HG03108 (cell line): ENCODE measurements at regions not wholly inside any gene's neighbourhood (a gene's known extent, or its start where the extent isn't known, plus 50 kb on each side); places are given as distances from the start of the nearest gene placed in this dataset.
"Not testable (repeated sequence)": the region's sequence is repeated elsewhere in the genome, so short reads cannot be mapped to it uniquely, and the experiment has no call there.

Experiments used
- ATAC-seq: cut with Tn5 transposase; IDR thresholded peaks from one replicate; pipeline ENCODE4 v1.9.1; 2021; ENCODE audit warnings: moderate library complexity; ENCODE audit not compliant: unreplicated experiment

DNA sequence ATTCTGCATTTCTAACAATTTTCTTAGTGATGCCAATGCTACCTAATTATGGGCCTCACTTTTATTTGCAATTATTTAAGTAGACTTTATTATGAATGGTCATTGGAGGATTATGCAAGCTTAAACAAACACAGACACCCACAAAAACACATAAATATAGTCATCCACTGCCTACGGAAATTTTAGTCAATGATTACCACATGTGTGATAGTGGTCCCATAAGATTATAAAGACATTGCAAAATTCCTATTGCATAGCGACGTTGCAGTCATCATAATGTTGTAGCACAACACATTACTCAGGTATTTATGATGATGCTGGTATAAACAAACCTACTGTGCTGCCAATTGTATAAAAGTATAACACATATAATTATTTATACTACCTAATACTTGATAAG lies 247.8 kb upstream of the ALCAM start:
- no peak for ATAC-seq

DNA sequence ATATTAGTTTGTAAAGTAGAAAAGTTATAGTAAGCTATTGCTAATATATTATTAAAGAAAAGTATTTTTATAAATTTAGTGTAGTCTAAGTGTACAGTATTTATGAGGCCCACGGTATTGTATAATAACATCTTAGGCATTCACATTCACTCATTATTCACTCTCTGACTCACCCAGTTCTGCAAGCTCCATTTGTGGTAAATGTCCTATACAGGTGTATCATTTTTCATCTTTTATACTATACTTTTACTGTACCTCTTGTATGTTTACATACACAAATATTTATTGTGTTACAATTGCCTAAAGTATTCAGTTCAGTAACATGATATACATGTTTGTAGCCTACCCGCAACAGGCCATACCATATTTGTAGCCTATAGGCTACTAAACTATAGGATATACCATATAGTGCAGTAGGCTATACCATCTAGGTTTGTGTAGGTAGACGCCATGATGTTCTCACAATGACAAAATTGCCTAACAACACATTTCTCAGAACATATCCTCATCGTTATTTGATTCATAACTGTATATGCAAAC lies 246.8 kb upstream of the ALCAM start:
- ATAC-seq, result no peak

DNA sequence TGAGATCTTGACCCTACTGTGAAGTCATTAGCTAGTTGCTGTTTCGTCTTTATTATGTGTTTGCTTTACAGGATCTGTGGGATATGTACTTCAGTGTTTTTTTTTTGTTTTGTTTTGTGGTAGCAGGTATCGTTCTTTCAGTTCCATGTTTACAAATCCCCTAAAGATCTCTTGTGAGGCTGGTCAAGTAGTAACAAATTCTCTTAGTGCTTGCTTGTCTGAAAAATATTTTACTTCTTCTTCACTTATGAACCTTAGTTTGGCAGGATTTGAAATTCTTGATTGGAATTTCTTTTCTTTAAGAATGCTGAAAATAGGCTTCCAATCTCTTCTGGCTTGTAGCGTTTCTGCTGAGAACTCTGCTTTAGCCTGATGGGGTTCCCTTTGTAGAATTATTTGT lies 235.8 kb upstream of the ALCAM start:
- no peak for ATAC-seq

DNA sequence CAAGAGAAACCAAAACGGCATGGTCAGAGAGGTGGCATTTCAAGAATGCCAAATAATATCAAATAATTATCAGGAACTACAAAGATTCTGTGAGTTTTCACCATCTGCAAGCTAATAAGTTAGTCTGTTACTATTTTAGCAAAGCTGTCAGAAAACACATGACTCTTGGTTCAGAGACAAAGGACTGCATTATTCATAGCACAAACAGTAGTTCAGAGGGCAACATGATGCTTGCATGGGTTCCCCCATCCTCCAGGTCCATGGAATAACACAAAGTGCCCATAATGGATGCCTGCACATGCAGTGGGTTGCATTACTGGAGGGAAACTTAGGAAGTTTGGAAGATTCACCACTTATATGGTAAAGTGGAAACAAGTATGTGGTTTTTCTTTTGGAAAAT lies 228.8 kb upstream of the ALCAM start:
- ATAC-seq, result no peak

DNA sequence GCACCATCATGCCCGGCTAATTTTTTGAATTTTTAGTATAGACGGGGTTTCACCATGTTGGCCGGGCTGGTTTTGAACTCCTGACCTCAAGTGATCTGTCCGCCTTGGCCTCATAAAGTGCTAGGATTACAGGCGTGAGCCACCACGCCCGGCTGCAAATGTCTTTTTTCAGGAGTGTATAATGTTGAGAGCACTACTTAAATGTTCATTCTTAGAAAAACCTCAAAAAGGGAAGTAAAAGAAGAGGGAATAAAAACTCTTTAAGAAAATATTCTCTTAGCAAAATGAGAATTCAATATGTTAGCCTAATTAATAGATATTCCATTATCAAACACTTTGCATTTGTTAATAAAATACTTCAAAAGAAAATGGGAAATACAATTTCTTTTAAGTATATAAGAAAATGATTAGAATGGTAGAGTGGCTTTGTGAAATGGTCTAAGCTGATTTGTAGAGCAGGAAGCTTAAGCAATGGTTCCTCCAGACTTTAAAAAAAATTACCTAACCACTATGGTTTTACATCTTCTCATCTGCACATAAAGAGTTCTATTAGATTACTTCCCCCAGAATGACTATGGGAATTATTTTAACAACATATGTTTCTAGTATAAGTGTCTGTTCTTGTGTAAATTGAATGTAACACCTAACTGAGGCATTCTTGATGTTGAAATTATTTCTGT lies 226.7 kb upstream of the ALCAM start:
- ATAC-seq, result no peak

DNA sequence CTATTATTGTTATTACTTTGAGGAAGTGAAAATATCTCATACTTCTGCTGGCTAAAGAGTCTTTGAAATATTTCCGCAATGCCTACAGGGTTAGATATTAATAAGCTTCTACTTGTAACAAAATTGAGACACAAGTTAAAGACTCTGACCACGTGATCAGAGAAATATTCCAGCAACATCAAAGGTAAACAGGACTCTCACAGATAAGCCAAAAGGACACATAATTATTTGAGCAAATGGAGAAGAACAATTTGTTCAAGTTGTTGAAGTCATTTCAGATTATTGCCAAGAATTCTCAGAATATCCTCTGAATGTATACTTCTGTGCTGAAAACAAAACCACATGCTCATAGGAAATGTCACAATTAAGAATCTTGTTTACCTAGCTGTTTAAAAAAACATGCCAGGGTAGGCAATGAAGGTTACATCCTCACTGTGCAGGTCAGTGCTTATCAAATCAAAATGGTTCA lies 225.8 kb upstream of the ALCAM start:
- no peak for ATAC-seq

DNA sequence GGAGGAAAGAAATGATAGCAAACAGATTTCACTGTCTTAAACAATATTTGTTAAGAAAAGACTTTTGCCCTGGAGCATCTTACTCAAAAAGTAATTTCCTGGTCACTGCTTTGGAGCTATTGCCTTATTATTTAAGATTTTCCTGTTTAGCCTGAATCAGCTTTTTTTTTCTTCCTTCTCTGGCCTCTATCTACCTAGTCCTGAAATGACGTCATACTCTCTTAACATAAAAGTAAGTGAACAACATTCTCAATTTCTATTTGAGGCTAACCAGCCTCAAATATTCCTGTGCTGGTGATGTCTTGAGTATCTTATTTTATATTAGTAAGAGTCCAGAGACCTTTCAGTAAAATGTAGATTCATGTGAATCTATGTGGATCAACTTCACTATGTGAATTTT lies 221.9 kb upstream of the ALCAM start:
- ATAC-seq, result no peak

DNA sequence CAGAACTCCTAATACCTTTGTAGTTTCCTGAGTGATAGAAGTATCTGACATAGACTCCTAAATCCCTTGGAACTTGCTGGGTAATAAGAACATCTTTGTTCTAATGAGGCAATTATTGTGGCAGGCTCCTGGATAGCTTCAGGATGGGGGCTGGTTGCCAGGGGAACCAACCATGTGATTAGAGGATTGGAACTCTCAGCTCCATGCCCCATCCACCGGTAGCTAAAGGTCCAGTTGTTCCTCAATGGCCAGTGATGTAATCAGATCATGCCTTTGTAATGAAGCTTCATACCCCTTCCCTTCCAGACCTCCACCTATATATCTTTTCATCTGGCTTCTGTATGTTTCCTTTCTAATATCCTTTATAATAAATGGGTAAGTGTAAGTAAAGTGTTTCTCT lies 221.2 kb upstream of the ALCAM start:
- ATAC-seq, result no peak

DNA sequence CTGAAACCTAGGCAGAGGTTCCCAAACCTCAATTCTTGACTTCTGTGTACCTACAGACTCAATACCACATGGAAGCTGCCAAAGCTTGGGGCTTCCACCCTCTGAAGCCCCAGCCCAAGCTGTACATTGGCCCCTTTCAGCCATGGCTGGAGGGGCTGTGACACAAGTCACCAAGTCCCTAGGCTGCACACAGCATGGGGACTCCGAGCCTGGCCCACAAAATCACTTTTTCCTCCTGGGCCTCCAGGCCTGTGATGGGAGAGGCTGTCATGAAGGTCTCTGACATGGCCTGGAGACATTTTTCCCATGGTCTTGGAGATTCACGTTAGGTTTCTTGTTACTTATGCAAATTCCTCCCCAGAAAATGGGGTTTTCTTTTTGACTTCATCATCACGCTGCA lies 217.5 kb upstream of the ALCAM start:
- not testable (repeated sequence) for ATAC-seq

DNA sequence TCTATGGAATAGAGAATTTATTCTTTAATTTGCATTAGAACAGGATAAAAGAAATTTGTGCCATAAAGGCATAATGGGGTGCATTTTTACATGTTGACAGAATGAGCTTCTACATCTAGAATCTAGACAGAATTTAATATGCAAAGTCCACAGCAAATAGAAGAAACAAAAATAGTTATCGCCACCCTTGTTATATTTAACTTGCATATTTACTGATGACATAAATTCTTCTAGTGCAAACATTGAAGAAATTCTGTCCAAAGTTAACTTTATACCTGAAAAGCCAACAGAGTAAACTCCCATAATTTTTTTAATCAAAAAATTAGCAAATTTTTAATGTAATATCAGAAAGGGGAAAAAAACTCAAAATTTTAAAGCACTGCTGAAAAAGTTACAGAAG lies 213.7 kb upstream of the ALCAM start:
- ATAC-seq, result no peak

DNA sequence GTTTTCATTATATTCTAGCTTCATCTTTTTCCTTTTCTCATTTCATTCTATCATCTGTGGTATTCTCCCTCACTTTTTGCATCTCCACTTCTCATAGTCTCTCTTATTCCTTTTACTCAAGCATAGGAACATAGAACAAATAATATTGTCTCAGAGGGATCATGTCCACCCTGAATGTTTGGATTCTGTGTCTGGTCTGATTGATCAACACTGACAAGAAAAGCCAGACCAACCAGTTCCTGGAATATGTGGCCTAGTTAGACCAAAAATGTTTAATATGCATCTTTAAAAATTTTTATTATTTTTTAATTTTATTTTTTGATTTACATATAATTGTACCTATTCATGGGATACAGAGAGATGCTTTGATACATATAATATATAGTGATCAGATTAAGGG lies 212.0 kb upstream of the ALCAM start:
- no peak for ATAC-seq

DNA sequence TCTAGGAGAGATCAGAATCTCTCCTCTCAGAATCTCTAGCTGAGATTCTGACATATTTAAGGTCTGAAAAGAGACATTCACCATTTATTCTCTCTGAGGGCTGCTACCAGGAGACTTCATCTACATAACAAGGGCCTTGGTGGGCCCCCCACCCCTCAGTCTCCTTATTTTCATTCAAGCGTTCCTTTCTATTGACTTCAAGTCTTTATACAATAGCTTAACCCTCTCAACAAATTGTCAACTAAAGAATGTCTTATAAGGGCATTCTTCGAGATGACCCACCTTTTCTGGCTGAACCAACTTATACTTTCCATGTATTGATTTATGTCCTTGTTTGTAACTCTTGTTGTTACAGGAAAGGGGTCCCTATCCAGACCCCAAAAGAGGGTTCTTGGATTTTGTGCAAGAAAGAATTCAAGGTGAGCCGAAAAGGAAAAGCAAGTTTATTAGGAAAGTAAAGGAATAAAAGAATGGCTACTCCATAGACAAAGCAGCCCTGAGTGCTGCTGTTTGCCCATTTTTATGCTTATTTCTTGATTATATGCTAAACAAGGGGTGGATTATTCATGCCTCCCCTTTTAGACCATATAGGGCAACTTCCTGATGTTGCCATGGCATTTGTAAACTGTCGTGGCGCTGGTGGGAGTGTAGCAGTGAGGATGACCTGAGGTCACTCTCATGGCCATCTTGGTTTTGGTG lies 209.5 kb upstream of the ALCAM start:
- ATAC-seq, result no peak

DNA sequence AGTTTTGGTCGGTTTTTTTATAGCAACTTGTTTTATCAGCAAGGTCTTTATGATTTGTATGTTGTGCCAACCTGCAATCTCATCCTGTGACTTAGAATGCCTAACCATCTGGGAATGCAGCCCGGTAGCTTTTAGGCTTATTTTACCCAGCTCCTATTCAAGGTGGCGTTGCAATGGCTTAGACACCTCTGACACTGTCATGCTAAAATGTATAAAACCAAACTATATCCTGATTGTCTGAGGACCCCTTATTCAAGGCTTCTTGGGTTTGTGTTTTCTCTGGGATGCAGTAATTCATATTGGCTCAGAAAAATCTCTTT lies 209.0 kb upstream of the ALCAM start:
- no peak for ATAC-seq

DNA sequence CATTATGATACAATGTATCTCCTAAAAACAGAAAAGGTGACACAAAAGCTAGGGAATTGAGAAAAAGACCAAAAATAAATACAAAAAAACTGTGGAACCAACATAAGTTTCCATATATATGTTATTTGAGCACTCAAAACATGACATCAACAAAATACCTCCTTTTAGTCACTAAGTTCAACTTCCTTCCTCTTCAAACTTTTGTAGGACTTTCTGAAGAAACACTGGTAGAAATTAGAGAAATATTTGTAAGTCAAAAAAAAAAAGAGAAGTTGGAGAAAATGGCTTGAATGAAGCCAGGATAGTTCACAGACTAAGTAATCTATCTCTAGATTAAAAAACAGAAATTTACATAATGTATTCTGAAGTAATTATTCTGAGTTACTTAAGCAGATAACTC lies 208.4 kb upstream of the ALCAM start:
- ATAC-seq, result no peak

DNA sequence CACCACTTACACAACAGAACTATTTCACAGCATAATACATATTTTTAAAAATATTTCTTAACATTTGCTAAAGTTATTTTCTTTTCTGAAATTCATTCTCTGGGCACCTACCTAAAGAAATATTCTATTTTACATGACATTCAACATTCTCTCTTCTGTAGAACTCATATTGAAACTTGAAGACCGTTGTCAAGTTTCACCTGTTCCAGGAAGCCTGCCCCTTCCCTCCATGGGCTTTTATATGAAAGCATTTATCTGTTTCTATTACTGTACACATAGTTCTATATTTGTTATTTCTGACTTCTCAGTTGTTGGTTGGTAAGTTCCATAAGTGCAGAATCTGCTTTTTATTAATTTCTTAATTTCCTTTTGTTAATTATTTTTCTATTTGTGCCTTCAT lies 204.3 kb upstream of the ALCAM start:
- ATAC-seq, result no peak

DNA sequence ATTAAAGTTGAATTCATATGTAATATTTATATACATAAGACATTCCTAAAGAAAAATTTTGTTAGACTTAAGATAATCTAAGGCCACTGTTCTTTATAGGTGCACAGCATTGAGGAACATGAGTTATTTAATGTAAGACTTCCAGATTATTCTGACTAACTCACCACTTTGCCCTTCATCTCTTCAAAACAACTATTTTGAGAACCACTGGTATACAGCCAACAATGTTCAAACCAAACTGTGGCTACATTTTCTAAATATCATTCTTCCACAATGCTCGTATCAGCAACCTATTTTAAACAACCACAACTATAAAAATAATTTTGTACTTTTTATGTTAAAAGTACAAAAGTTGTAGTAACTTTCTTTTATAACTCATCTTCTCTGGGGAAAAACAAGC lies 199.8 kb upstream of the ALCAM start:
- ATAC-seq, result no peak

DNA sequence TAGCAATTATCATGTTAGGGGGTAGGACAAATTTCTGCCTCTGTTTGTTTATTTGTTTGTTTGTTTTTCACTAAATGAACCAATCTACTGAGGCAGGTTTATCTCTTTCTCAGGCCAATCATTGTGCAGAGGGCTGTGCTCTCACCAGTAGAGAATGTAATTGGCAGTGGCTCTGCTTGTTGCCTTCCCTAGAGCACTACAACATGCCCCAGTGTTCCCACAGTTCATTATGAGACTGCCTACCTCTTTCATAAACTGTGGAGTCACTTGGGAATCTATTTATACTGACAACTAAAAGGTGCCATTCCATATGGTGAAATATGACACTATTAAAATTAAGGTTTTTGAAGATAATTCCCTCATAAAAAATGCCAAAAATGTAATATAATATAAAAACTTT lies 196.3 kb upstream of the ALCAM start:
- no peak for ATAC-seq

DNA sequence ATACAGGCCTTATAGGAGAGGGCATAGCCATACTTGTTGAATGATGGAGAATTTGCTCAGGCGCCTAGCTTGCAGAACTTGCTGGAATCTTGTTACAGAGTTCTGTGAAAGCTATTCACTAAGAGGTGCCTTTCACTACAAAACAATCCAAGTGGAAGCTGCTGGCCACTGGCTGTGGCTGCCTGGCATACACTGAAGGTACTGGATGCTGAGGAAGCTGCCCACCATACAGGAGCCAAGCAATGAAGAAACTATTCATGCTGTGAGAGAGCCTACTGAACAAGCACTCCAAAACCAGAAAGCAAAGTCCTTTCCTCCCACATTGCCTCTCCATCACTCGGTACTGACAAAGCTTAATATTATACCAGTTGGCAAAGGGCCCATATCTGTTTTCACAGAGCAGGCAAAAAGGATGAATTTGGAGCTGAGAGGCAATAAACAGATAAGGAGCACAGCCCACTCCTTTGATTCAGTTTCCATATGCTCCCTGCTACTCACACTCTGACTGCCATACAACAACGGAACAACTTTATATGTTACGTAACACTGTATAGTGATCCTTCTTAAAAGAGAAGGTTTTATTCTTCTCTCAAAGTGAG lies 192.6 kb upstream of the ALCAM start:
- no peak for ATAC-seq

DNA sequence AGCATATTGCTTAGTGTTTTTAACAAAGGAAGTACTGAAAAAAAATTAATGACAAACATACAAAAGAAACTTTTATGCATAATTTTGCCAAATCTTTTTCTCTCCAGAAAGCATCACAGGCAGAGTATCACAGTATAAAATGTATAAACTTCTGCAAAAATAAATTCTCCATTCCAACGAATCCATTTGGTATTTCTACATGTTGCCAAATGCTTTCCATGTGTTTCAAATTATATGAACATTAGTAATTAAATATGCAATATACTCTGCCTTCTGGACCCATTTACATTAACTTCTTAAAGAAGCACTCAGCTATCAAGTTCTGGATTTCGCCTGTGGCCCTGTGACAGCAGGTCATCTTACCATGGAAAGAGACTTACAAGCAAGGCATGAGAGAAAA lies 189.1 kb upstream of the ALCAM start:
- ATAC-seq, result no peak

DNA sequence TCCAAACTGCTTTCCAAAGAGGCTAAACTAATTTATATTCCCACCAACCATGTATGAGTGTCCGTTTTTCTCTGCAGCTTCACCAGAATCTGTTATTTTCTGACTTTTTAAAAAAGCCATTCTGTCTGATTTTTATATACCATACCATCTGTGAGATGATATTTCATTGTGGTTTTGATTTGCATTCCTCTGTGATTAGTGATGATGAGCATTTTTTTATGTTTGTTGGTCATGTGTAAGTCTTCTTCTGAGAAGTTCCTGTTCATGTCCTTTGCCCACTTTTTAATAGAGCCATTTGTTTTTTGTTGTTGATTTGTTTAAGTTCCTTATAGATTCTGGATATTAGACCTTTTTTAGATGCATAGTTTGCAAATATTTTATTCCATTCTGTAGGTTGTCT lies 179.4 kb upstream of the ALCAM start:
- ATAC-seq, result no peak

DNA sequence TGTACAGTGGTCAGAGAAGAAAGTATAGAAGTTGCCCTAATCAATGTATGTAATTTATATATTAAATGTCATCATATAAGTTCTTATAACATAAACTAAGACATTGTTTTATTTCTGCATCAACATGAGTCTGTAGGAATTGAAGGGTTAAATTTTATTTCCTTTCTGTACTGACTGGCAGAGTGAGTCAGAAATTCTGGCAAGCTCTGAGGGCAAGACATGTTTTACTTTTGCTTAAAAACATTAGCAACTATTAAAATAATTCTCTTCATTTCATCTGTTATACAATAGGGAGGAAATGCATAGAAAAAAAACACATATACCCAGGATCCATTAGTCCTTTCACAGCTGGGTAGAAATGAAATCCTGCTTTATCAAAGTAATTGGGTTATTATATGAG lies 171.4 kb upstream of the ALCAM start:
- no peak for ATAC-seq

DNA sequence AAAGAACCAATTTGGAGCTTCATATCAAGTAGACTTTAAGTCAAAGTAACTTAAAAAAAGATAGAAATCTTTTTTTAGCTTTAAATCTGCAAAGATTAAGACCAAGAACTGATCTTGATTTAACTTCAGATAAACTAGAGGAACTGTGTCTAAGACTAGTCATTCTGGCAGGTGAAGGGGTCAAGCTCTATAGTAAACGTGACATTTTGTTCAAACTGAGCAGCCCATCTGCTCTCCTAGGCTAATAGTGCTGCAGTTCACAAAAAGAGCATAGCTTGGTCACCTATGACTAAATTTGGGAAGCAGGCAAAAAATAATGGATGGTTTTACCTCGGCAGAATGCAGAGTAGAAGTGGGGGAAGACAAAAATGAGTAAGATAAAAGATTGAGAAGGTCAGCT lies 168.8 kb upstream of the ALCAM start:
- no peak for ATAC-seq
